Gastrocnemius medialis (tissue), 4 donors: ENCODE measurements at regions not wholly inside any gene's neighbourhood (a gene's known extent, or its start where the extent isn't known, plus 50 kb on each side); places are given as distances from the start of the nearest gene placed in this dataset.

ENCODE experiments used
- POLR2A ChIP-seq, 2 donors: fragments of 450-650 bp; IDR thresholded peaks; one replicate each; pipeline ENCODE4 v1.6.1; 2017; ENCODE audit warnings: antibody characterized with exemption in 2 of 2, mild to moderate bottlenecking in 2 of 2, moderate library complexity in 2 of 2
- TF ChIP-seq, protein P1 (sequence below), 5 experiments: fragments of 450-650 bp in 3 of 5; fragments of 200-600 bp in 2 of 5; sonication (generic) in 2 of 5; IDR thresholded peaks in 4 of 5; conservative IDR thresholded peaks in 1 of 5; 1 replicate in 4 of 5; 2 replicates in 1 of 5; pipeline ENCODE4 v1.5.1; 2016 to 2019; ENCODE audit warnings: antibody characterized with exemption in 5 of 5, mild to moderate bottlenecking in 3 of 5, moderate library complexity in 3 of 5

DNA sequence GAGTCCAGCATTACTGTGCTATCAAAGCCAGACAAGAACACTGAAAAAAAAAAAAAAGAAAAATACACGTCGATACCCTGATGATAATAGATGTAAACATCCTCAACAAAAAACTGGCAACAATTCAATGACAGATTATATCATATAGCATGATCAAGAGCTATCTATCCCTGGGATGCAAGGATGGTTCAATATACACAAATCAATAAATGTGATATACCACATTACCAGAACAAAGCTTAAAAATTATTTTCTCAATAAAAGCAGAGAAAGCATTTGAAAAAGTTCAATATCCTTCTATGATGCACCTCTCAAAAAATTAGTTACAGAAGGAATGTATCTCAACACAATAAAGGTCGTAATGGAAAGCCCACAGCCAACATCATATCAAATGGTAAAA is 332.8 kb upstream of the MMADHC start:
- TF ChIP-seq, protein P1, sequence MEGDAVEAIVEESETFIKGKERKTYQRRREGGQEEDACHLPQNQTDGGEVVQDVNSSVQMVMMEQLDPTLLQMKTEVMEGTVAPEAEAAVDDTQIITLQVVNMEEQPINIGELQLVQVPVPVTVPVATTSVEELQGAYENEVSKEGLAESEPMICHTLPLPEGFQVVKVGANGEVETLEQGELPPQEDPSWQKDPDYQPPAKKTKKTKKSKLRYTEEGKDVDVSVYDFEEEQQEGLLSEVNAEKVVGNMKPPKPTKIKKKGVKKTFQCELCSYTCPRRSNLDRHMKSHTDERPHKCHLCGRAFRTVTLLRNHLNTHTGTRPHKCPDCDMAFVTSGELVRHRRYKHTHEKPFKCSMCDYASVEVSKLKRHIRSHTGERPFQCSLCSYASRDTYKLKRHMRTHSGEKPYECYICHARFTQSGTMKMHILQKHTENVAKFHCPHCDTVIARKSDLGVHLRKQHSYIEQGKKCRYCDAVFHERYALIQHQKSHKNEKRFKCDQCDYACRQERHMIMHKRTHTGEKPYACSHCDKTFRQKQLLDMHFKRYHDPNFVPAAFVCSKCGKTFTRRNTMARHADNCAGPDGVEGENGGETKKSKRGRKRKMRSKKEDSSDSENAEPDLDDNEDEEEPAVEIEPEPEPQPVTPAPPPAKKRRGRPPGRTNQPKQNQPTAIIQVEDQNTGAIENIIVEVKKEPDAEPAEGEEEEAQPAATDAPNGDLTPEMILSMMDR (IDR thresholded peaks at IDR 0.05 in 4 of 5, conservative IDR thresholded peaks at IDR 0.05 in 1 of 5) = no peak
- TF ChIP-seq POLR2A (IDR thresholded peaks at IDR 0.05) = no peak
